D721Med (cell line): ENCODE measurements at regions not wholly inside any gene's neighbourhood (a gene's known extent, or its start where the extent isn't known, plus 50 kb on each side); places are given as distances from the start of the nearest gene placed in this dataset.

Experiments used
- DNase-seq: peaks from one replicate; pipeline ENCODE4 v3.0.0; 2011; ENCODE audit warnings: low spot score; ENCODE audit not compliant: insufficient read length
- FAIRE-seq: peaks from 2 replicates; lab custom pipeline; 2011; peaks lifted over from hg19 to GRCh38; lab: Jason Lieb, UNC
- CTCF ChIP-seq: IDR thresholded peaks from 2 replicates; pipeline ENCODE4 v1.5.1; 2012; ENCODE audit warnings: mild to moderate bottlenecking, control low read depth; ENCODE audit not compliant: insufficient read depth; ENCODE audit errors: missing control alignments

- DNase-seq (no peak), FAIRE-seq (no peak)
- no peak for TF ChIP-seq CTCF
Measured at GRCh38 chr9:129351058-129351641, 173.1 kb upstream of the IER5L start.

GRCh38 chr9:129350143-129350935 lies 172.3 kb upstream of the IER5L start:
- no peak for TF ChIP-seq CTCF
- DNase-seq = no peak
- FAIRE-seq = no peak

- FAIRE-seq (no peak), DNase-seq (no peak)
- TF ChIP-seq CTCF = no peak
Measured at GRCh38 chr9:129349665-129349947, 171.5 kb upstream of the IER5L start.

GRCh38 chr9:129348890-129349664 lies 171.0 kb upstream of the IER5L start:
- DNase-seq = no peak
- no peak for FAIRE-seq
- TF ChIP-seq CTCF = no peak

GRCh38 chr9:129347316-129348120 lies 169.5 kb upstream of the IER5L start:
- no peak for TF ChIP-seq CTCF
- DNase-seq = no peak
- no peak for FAIRE-seq

GRCh38 chr9:129346046-129346445 lies 168.0 kb upstream of the IER5L start:
- no peak for DNase-seq
- TF ChIP-seq CTCF = no peak
- FAIRE-seq = no peak
